GM18520 (cell line): ENCODE measurements at regions not wholly inside any gene's neighbourhood (a gene's known extent, or its start where the extent isn't known, plus 50 kb on each side); places are given as distances from the start of the nearest gene placed in this dataset.

ENCODE experiments used
- ATAC-seq: cut with Tn5 transposase; IDR thresholded peaks from one replicate; pipeline ENCODE4 v1.9.1; 2021; ENCODE audit not compliant: unreplicated experiment

- no peak for ATAC-seq
Measured at GRCh38 chr18:39692367-39693015, 2126.9 kb upstream of the CELF4 start.

- ATAC-seq = no peak
Measured at GRCh38 chr18:39685303-39685902, 2119.8 kb upstream of the CELF4 start.

GRCh38 chr18:39681061-39681460 lies 2115.5 kb upstream of the CELF4 start:
- no peak for ATAC-seq

- no peak for ATAC-seq
Measured at GRCh38 chr18:39675906-39676305, 2110.3 kb upstream of the CELF4 start.

- ATAC-seq = no peak
Measured at GRCh38 chr18:39675368-39675767, 2109.8 kb upstream of the CELF4 start.

GRCh38 chr18:39672171-39672570 lies 2106.6 kb upstream of the CELF4 start:
- ATAC-seq = no peak

- no peak for ATAC-seq
Measured at GRCh38 chr18:39667905-39668304, 2102.3 kb upstream of the CELF4 start.

- no peak for ATAC-seq
Measured at GRCh38 chr18:39666541-39666940, 2100.9 kb upstream of the CELF4 start.

GRCh38 chr18:39661856-39662366 lies 2096.3 kb upstream of the CELF4 start:
- no peak for ATAC-seq

- no peak for ATAC-seq
Measured at GRCh38 chr18:39660141-39660540, 2094.5 kb upstream of the CELF4 start.

- ATAC-seq = no peak
Measured at GRCh38 chr18:39655341-39655740, 2089.7 kb upstream of the CELF4 start.

GRCh38 chr18:39653221-39653620 lies 2087.6 kb upstream of the CELF4 start:
- no peak for ATAC-seq

- ATAC-seq = no peak
Measured at GRCh38 chr18:39648616-39649015, 2083.0 kb upstream of the CELF4 start.

- no peak for ATAC-seq
Measured at GRCh38 chr18:39647627-39648534, 2082.3 kb upstream of the CELF4 start.

- ATAC-seq = no peak
Measured at GRCh38 chr18:39638224-39638623, 2072.6 kb upstream of the CELF4 start.

- ATAC-seq = no peak
Measured at GRCh38 chr18:39636931-39637330, 2071.3 kb upstream of the CELF4 start.

- no peak for ATAC-seq
Measured at GRCh38 chr18:39635966-39636365, 2070.4 kb upstream of the CELF4 start.

GRCh38 chr18:39635192-39635591 lies 2069.6 kb upstream of the CELF4 start:
- ATAC-seq = no peak

GRCh38 chr18:39627936-39628335 lies 2062.3 kb upstream of the CELF4 start:
- ATAC-seq = no peak

GRCh38 chr18:39624961-39625360 lies 2059.4 kb upstream of the CELF4 start:
- no peak for ATAC-seq

- ATAC-seq = no peak
Measured at GRCh38 chr18:39622431-39622830, 2056.8 kb upstream of the CELF4 start.
